ENCODE measurements at regions not wholly inside any gene's neighbourhood (a gene's known extent, or its start where the extent isn't known, plus 50 kb on each side); places are given as distances from the start of the nearest gene placed in this dataset.

GRCh38 chr9:104280178-104280560 lies 186.1 kb downstream of the SMC2 start:
- Histone ChIP-seq H3K27ac (ENCODE audit: low read length, poor library complexity, severe bottlenecking) (no peak overlapping the region), H4K8ac (ENCODE audit: low read length) (no peak overlapping the region), H3K4me3 (ENCODE audit: insufficient read depth in 1 of 2, low read depth in 1 of 2, low read length in 2 of 2) (no peak overlapping the region), H3K9me3 (ENCODE audit: control insufficient read depth, low read length) (no peaks in the 10 kb centered on the region), H3K27me3 (ENCODE audit: control insufficient read depth in 1 of 2, insufficient read depth in 1 of 2, low read length in 2 of 2) (no peaks in the 10 kb centered on the region), H2AFZ (ENCODE audit: low read depth, low read length) (no peak overlapping the region), H2BK5ac (ENCODE audit: low read depth, low read length, poor library complexity, severe bottlenecking) (no peak overlapping the region), H3K18ac (ENCODE audit: low read depth in 1 of 2, low read length in 2 of 2) (no peak overlapping the region), H3K4ac (ENCODE audit: low read depth in 1 of 2, low read length in 2 of 2) (no peak overlapping the region), H4K91ac (ENCODE audit: low read length) (no peak overlapping the region), H3K36me3 (ENCODE audit: control insufficient read depth in 1 of 2, insufficient read depth in 2 of 2, low read depth in 1 of 2, low read length in 2 of 2) (no peaks in the 10 kb centered on the region), H3K4me1 (ENCODE audit: control insufficient read depth, insufficient read depth, low read depth, low read length) (no peaks in the 10 kb centered on the region), H2BK12ac (ENCODE audit: low read length in 2 of 2) (no peak overlapping the region), H3K79me1 (replicated peaks; ENCODE audit: low read length, poor library complexity, severe bottlenecking) (no peaks in the 10 kb centered on the region), H2AK5ac (ENCODE audit: low read length, severe bottlenecking) (no peak overlapping the region), H3K14ac (ENCODE audit: low read length in 2 of 2) (no peak overlapping the region), H3K4me2 (ENCODE audit: low read length, poor library complexity, severe bottlenecking) (no peak overlapping the region), H3K9ac (ENCODE audit: low read length) (no peak overlapping the region), H2BK120ac (ENCODE audit: low read depth, low read length) (no peak overlapping the region), H2BK15ac (ENCODE audit: low read depth, poor library complexity, severe bottlenecking) (no peak overlapping the region), H3K23ac (ENCODE audit: low read length in 2 of 2) (no peak overlapping the region)
- DNase-seq = no peak
- 96% methylated on average over 2 of the region's 3 CpGs for WGBS

- no peak overlapping the region for H2BK5ac ChIP-seq (ENCODE audit: low read depth, low read length, poor library complexity, severe bottlenecking)
- DNase-seq = no peak
- WGBS = 79% methylated on average over 1 of the region's 1 CpG
- H3K79me1 ChIP-seq (replicated peaks; ENCODE audit: low read length, poor library complexity, severe bottlenecking) = no peaks in the 10 kb centered on the region
- no peaks in the 10 kb centered on the region for H3K9me3 ChIP-seq (ENCODE audit: control insufficient read depth, low read length)
- no peak overlapping the region for H3K9ac ChIP-seq (ENCODE audit: low read length)
- H3K4me2 ChIP-seq (ENCODE audit: low read length, poor library complexity, severe bottlenecking) = no peak overlapping the region
- H4K91ac ChIP-seq (ENCODE audit: low read length) = no peak overlapping the region
- no peak overlapping the region for H3K23ac ChIP-seq (ENCODE audit: low read length in 2 of 2)
- no peaks in the 10 kb centered on the region for H3K27me3 ChIP-seq (ENCODE audit: control insufficient read depth in 1 of 2, insufficient read depth in 1 of 2, low read length in 2 of 2)
- no peak overlapping the region for H3K4ac ChIP-seq (ENCODE audit: low read depth in 1 of 2, low read length in 2 of 2)
- no peak overlapping the region for H4K8ac ChIP-seq (ENCODE audit: low read length)
- no peak overlapping the region for H3K18ac ChIP-seq (ENCODE audit: low read depth in 1 of 2, low read length in 2 of 2)
- H3K4me1 ChIP-seq (ENCODE audit: control insufficient read depth, insufficient read depth, low read depth, low read length) = no peaks in the 10 kb centered on the region
- no peak overlapping the region for H2AK5ac ChIP-seq (ENCODE audit: low read length, severe bottlenecking)
- no peak overlapping the region for H2BK12ac ChIP-seq (ENCODE audit: low read length in 2 of 2)
- H3K4me3 ChIP-seq (ENCODE audit: insufficient read depth in 1 of 2, low read depth in 1 of 2, low read length in 2 of 2) = no peak overlapping the region
- H2BK120ac ChIP-seq (ENCODE audit: low read depth, low read length) = no peak overlapping the region
- no peak overlapping the region for H3K27ac ChIP-seq (ENCODE audit: low read length, poor library complexity, severe bottlenecking)
- H3K36me3 ChIP-seq (ENCODE audit: control insufficient read depth in 1 of 2, insufficient read depth in 2 of 2, low read depth in 1 of 2, low read length in 2 of 2) = no peaks in the 10 kb centered on the region
- no peak overlapping the region for H2AFZ ChIP-seq (ENCODE audit: low read depth, low read length)
- H3K14ac ChIP-seq (ENCODE audit: low read length in 2 of 2) = no peak overlapping the region
- H2BK15ac ChIP-seq (ENCODE audit: low read depth, poor library complexity, severe bottlenecking) = no peak overlapping the region
Measured at GRCh38 chr9:104280711-104281110, 186.6 kb downstream of the SMC2 start.

DNA sequence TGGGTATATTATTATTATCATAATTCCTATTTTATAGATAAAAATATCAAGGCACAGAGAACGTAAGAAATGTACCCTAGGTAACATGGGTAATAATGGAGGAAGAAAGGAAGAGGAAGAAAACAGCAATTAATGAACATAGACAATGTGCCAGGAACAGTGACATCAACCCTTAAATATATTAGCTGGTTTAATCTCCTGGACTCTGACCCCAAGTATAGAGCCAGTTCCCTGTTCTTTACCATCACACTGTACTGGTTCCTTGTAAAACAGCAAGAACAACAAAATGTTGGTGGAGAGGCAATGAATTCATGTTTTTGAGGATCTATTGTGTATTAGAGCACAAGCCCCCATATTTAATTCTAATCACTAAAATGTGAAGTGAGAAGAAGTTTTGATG lies 192.1 kb downstream of the SMC2 start:
- no peak overlapping the region for H2BK12ac ChIP-seq (ENCODE audit: low read length in 2 of 2)
- no peak overlapping the region for H4K8ac ChIP-seq (ENCODE audit: low read length)
- H3K9me3 ChIP-seq (ENCODE audit: control insufficient read depth, low read length) = no peaks in the 10 kb centered on the region
- no peaks in the 10 kb centered on the region for H3K79me1 ChIP-seq (replicated peaks; ENCODE audit: low read length, poor library complexity, severe bottlenecking)
- H2BK15ac ChIP-seq (ENCODE audit: low read depth, poor library complexity, severe bottlenecking) = no peak overlapping the region
- no peak overlapping the region for H2BK120ac ChIP-seq (ENCODE audit: low read depth, low read length)
- no peak overlapping the region for H3K18ac ChIP-seq (ENCODE audit: low read depth in 1 of 2, low read length in 2 of 2)
- no peak for DNase-seq
- no CpG with 5 or more reads among the region's 1 CpG for WGBS
- H2BK5ac ChIP-seq (ENCODE audit: low read depth, low read length, poor library complexity, severe bottlenecking) = no peak overlapping the region
- no peak overlapping the region for H3K4ac ChIP-seq (ENCODE audit: low read depth in 1 of 2, low read length in 2 of 2)
- H3K14ac ChIP-seq (ENCODE audit: low read length in 2 of 2) = no peak overlapping the region
- no peak overlapping the region for H3K27ac ChIP-seq (ENCODE audit: low read length, poor library complexity, severe bottlenecking)
- H3K9ac ChIP-seq (ENCODE audit: low read length) = no peak overlapping the region
- no peaks in the 10 kb centered on the region for H3K27me3 ChIP-seq (ENCODE audit: control insufficient read depth in 1 of 2, insufficient read depth in 1 of 2, low read length in 2 of 2)
- H3K4me3 ChIP-seq (ENCODE audit: insufficient read depth in 1 of 2, low read depth in 1 of 2, low read length in 2 of 2) = no peak overlapping the region
- no peaks in the 10 kb centered on the region for H3K36me3 ChIP-seq (ENCODE audit: control insufficient read depth in 1 of 2, insufficient read depth in 2 of 2, low read depth in 1 of 2, low read length in 2 of 2)
- no peak overlapping the region for H2AFZ ChIP-seq (ENCODE audit: low read depth, low read length)
- H4K91ac ChIP-seq (ENCODE audit: low read length) = no peak overlapping the region
- no peak overlapping the region for H3K23ac ChIP-seq (ENCODE audit: low read length in 2 of 2)
- no peaks in the 10 kb centered on the region for H3K4me1 ChIP-seq (ENCODE audit: control insufficient read depth, insufficient read depth, low read depth, low read length)
- H2AK5ac ChIP-seq (ENCODE audit: low read length, severe bottlenecking) = no peak overlapping the region
- H3K4me2 ChIP-seq (ENCODE audit: low read length, poor library complexity, severe bottlenecking) = no peak overlapping the region

- no peak overlapping the region for H3K4me3 ChIP-seq (ENCODE audit: insufficient read depth in 1 of 2, low read depth in 1 of 2, low read length in 2 of 2)
- H3K9me3 ChIP-seq (ENCODE audit: control insufficient read depth, low read length) = no peaks in the 10 kb centered on the region
- H2BK15ac ChIP-seq (ENCODE audit: low read depth, poor library complexity, severe bottlenecking) = no peak overlapping the region
- H2BK120ac ChIP-seq (ENCODE audit: low read depth, low read length) = no peak overlapping the region
- no peak overlapping the region for H2AK5ac ChIP-seq (ENCODE audit: low read length, severe bottlenecking)
- H3K23ac ChIP-seq (ENCODE audit: low read length in 2 of 2) = no peak overlapping the region
- no peak overlapping the region for H3K9ac ChIP-seq (ENCODE audit: low read length)
- no peak overlapping the region for H2AFZ ChIP-seq (ENCODE audit: low read depth, low read length)
- no peak overlapping the region for H3K4ac ChIP-seq (ENCODE audit: low read depth in 1 of 2, low read length in 2 of 2)
- no peak overlapping the region for H4K91ac ChIP-seq (ENCODE audit: low read length)
- H3K27ac ChIP-seq (ENCODE audit: low read length, poor library complexity, severe bottlenecking) = no peak overlapping the region
- H3K14ac ChIP-seq (ENCODE audit: low read length in 2 of 2) = no peak overlapping the region
- H3K79me1 ChIP-seq (replicated peaks; ENCODE audit: low read length, poor library complexity, severe bottlenecking) = no peaks in the 10 kb centered on the region
- H3K4me2 ChIP-seq (ENCODE audit: low read length, poor library complexity, severe bottlenecking) = no peak overlapping the region
- DNase-seq = no peak
- no peaks in the 10 kb centered on the region for H3K4me1 ChIP-seq (ENCODE audit: control insufficient read depth, insufficient read depth, low read depth, low read length)
- H3K36me3 ChIP-seq (ENCODE audit: control insufficient read depth in 1 of 2, insufficient read depth in 2 of 2, low read depth in 1 of 2, low read length in 2 of 2) = no peaks in the 10 kb centered on the region
- no peak overlapping the region for H2BK5ac ChIP-seq (ENCODE audit: low read depth, low read length, poor library complexity, severe bottlenecking)
- H4K8ac ChIP-seq (ENCODE audit: low read length) = no peak overlapping the region
- no peak overlapping the region for H2BK12ac ChIP-seq (ENCODE audit: low read length in 2 of 2)
- 72% methylated on average over 2 of the region's 2 CpGs for WGBS
- no peaks in the 10 kb centered on the region for H3K27me3 ChIP-seq (ENCODE audit: control insufficient read depth in 1 of 2, insufficient read depth in 1 of 2, low read length in 2 of 2)
- H3K18ac ChIP-seq (ENCODE audit: low read depth in 1 of 2, low read length in 2 of 2) = no peak overlapping the region
Measured at GRCh38 chr9:104286799-104287198, 192.7 kb downstream of the SMC2 start.
